HepG2 (cell line): ENCODE measurements at regions not wholly inside any gene's neighbourhood (a gene's known extent, or its start where the extent isn't known, plus 50 kb on each side); places are given as distances from the start of the nearest gene placed in this dataset.

ENCODE experiments used
- ATF3 ChIP-seq: sonication (generic); formaldehyde crosslinking; IDR thresholded peaks from 2 replicates; pipeline ENCODE4 v1.4.0; 2020; ENCODE audit warnings: missing genetic modification reagents
- CTCF ChIP-seq: sonication (generic); formaldehyde crosslinking; IDR thresholded peaks from 2 replicates; pipeline ENCODE4 v1.5.0; 2020; ENCODE audit warnings: mild to moderate bottlenecking, missing genetic modification reagents, moderate library complexity
- ETV6 ChIP-seq: sonication (generic); formaldehyde crosslinking; conservative IDR thresholded peaks from 2 replicates; pipeline ENCODE4 v1.4.0; 2020; ENCODE audit warnings: missing genetic modification reagents
- KLF9 ChIP-seq: IDR thresholded peaks from 2 replicates; pipeline ENCODE4 v1.6.1; 2016; ENCODE audit warnings: low read depth
- NFAT5 ChIP-seq: sonication (generic); formaldehyde crosslinking; IDR thresholded peaks from 2 replicates; pipeline ENCODE4 v1.4.0; 2020; ENCODE audit warnings: missing genetic modification reagents
- RFX5 ChIP-seq: IDR thresholded peaks from 2 replicates; pipeline ENCODE4 v1.6.1; 2011; ENCODE audit warnings: low read depth, low read length, improper control_type of control experiment
- THAP7 ChIP-seq: sonication (generic); formaldehyde crosslinking; IDR thresholded peaks from 2 replicates; pipeline ENCODE4 v1.8.1; 2023; ENCODE audit warnings: mild to moderate bottlenecking, missing genetic modification reagents

- TF ChIP-seq RFX5 (no peak), CTCF (no peak), KLF9 (CRISPR knock-in tag) (no peak), THAP7 (CRISPR knock-in tag) (no peak), ATF3 (CRISPR knock-in tag) (no peak), ETV6 (no peak), NFAT5 (CRISPR knock-in tag) (no peak)
Observed at GRCh38 chr18:49673281-49673680, 111.4 kb downstream of the LIPG start.
